ENCODE measurements at regions not wholly inside any gene's neighbourhood (a gene's known extent, or its start where the extent isn't known, plus 50 kb on each side); places are given as distances from the start of the nearest gene placed in this dataset.

DNA sequence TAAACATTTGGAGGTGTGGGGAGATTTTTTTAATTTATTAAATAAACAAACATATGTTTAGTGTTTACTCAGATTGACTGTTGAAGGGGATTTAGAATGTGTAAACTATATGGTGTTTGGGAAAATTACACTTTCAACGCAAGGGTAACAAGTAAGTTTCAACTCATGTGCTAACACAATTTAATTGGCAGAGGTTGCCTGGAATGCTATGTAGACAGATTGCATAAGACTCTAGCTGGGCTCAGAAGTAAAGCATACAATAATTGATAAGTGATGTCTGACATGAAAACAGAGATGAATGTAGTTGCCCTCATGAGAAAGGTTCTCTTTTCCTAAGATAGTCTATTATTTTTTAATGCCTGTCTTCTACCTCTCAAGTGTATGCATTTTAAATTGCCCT lies 617.4 kb downstream of the KCTD16 start:
- POLR2A ChIA-PET, result no interaction called here
- Histone ChIP-seq H3K9me3 (ENCODE audit: control insufficient read depth, insufficient read depth, low read length) (no peaks in the 10 kb centered on the region), H3K27ac (ENCODE audit: low read depth, low read length) (no peak overlapping the region), H3K4me3 (ENCODE audit: low read depth, low read length) (no peak overlapping the region), H3K27me3 (ENCODE audit: control insufficient read depth, insufficient read depth, low read length) (no peaks in the 10 kb centered on the region)
- TF ChIP-seq, protein P1, sequence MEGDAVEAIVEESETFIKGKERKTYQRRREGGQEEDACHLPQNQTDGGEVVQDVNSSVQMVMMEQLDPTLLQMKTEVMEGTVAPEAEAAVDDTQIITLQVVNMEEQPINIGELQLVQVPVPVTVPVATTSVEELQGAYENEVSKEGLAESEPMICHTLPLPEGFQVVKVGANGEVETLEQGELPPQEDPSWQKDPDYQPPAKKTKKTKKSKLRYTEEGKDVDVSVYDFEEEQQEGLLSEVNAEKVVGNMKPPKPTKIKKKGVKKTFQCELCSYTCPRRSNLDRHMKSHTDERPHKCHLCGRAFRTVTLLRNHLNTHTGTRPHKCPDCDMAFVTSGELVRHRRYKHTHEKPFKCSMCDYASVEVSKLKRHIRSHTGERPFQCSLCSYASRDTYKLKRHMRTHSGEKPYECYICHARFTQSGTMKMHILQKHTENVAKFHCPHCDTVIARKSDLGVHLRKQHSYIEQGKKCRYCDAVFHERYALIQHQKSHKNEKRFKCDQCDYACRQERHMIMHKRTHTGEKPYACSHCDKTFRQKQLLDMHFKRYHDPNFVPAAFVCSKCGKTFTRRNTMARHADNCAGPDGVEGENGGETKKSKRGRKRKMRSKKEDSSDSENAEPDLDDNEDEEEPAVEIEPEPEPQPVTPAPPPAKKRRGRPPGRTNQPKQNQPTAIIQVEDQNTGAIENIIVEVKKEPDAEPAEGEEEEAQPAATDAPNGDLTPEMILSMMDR (IDR thresholded peaks at IDR 0.05; ENCODE audit: low read depth, low read length), result no peak
- CTCF ChIA-PET, result no interaction called here
- no peak for DNase-seq (ENCODE audit: low read depth, low spot score)

DNA sequence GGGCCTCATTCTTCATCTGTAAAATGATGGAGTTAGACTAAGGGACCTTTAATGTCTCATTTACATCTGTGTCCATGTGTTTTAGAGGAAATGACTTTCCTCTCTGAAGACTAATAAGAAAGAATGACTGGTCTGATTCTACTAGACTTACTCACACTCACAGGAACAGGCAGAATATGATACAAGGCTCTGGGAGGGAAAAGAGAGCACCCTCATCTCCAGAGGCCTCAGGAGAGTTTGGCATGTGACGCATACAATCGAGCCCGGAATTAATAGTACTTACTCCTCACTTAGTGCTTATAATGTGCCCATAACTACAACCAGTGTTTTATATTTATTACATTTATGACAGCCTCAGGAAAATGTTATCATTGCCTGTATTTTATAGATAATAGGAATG lies 608.7 kb downstream of the KCTD16 start:
- Histone ChIP-seq H3K27me3 (ENCODE audit: control insufficient read depth, insufficient read depth, low read length) (no peaks in the 10 kb centered on the region), H3K4me3 (ENCODE audit: low read depth, low read length) (no peak overlapping the region), H3K9me3 (ENCODE audit: control insufficient read depth, insufficient read depth, low read length) (no peaks in the 10 kb centered on the region), H3K27ac (ENCODE audit: low read depth, low read length) (no peak overlapping the region)
- DNase-seq (ENCODE audit: low read depth, low spot score), result no peak
- POLR2A ChIA-PET, result no interaction called here
- CTCF ChIA-PET, result no interaction called here
- TF ChIP-seq, protein P1 (IDR thresholded peaks at IDR 0.05; ENCODE audit: low read depth, low read length), result no peak

DNA sequence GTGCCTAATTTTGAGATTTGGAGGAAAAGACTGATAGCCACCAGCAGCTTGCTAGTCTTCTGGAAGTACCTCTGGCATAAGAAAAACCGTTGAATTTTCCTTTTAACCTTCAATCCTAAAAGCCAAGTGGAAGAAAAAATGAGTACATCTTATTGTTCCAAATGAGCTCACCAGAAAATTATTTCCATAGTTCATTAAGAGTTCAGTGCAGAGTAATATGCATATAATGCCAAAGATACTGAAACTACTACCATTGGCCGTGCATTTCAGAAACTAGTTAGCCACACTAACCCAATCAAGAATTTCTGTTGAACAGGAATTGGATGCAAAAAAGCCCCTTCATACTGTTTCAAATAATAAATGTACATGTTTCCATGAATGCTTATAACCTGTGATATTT lies 607.9 kb downstream of the KCTD16 start:
- ChIA-PET POLR2A (no interaction called here), CTCF (no interaction called here)

DNA sequence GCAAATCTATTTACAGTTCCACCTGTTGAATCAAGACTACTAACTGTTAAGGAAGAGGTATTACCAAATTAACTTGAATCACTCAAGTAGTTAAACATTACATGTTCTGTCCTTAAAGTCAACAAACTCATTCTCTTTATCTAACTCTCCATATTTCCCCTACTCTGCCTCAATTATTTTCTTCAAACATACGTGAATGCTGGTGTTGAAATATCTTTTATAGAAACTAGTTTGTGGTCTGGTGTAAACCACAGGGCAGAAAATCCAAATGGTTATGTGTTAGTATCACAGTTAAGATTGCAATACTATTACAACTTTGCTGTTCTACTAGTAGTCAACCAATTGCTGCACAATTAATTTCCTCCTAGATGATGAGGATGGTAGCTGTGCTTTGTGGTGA lies 603.5 kb downstream of the KCTD16 start:
- DNase-seq (ENCODE audit: low read depth, low spot score), result no peak
- no peak overlapping the region for H3K4me3 ChIP-seq (ENCODE audit: low read depth, low read length)
- TF ChIP-seq, protein P1 (IDR thresholded peaks at IDR 0.05; ENCODE audit: low read depth, low read length), result no peak
- ChIA-PET CTCF (no interaction called here), POLR2A (no interaction called here)
- H3K27ac ChIP-seq (ENCODE audit: low read depth, low read length), result no peak overlapping the region
- no peaks in the 10 kb centered on the region for H3K27me3 ChIP-seq (ENCODE audit: control insufficient read depth, insufficient read depth, low read length)
- H3K9me3 ChIP-seq (ENCODE audit: control insufficient read depth, insufficient read depth, low read length), result no peaks in the 10 kb centered on the region

More for the DNA sequence above, 607.9 kb downstream of the KCTD16 start:
- TF ChIP-seq, protein P1 (IDR thresholded peaks at IDR 0.05; ENCODE audit: low read depth, low read length), result no peak
- H3K27ac ChIP-seq (ENCODE audit: low read depth, low read length), result no peak overlapping the region
- H3K4me3 ChIP-seq (ENCODE audit: low read depth, low read length), result no peak overlapping the region
- H3K27me3 ChIP-seq (ENCODE audit: control insufficient read depth, insufficient read depth, low read length), result no peaks in the 10 kb centered on the region
- no peaks in the 10 kb centered on the region for H3K9me3 ChIP-seq (ENCODE audit: control insufficient read depth, insufficient read depth, low read length)
- DNase-seq (ENCODE audit: low read depth, low spot score), result no peak

DNA sequence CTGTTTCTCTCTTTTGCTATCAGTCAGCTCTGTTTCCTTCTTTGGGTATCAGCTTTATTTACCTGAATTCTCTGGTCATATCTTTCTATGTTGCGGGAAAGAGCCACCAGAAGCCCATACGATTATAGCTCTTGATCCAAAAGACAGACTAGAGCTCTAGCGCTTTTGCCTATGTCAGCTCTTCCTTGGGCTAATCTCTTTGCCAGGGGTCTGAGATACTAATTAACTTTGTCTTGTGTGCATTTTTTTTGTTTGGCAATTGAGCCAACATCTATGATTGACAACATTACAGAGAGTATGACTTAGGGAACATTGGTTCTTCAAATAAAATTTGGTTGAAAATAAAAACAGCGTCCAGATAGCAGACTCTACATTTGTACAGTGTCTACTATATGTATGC lies 603.0 kb downstream of the KCTD16 start:
- DNase-seq (ENCODE audit: low read depth, low spot score), result no peak
- no peaks in the 10 kb centered on the region for H3K27me3 ChIP-seq (ENCODE audit: control insufficient read depth, insufficient read depth, low read length)
- H3K4me3 ChIP-seq (ENCODE audit: low read depth, low read length), result no peak overlapping the region
- no peak overlapping the region for H3K27ac ChIP-seq (ENCODE audit: low read depth, low read length)
- TF ChIP-seq, protein P1 (IDR thresholded peaks at IDR 0.05; ENCODE audit: low read depth, low read length), result no peak
- CTCF ChIA-PET, result no interaction called here
- POLR2A ChIA-PET, result no interaction called here
- H3K9me3 ChIP-seq (ENCODE audit: control insufficient read depth, insufficient read depth, low read length), result no peaks in the 10 kb centered on the region

Measured in AG04450 (cell line).